ENCODE measurements at regions not wholly inside any gene's neighbourhood (a gene's known extent, or its start where the extent isn't known, plus 50 kb on each side); places are given as distances from the start of the nearest gene placed in this dataset.

DNA sequence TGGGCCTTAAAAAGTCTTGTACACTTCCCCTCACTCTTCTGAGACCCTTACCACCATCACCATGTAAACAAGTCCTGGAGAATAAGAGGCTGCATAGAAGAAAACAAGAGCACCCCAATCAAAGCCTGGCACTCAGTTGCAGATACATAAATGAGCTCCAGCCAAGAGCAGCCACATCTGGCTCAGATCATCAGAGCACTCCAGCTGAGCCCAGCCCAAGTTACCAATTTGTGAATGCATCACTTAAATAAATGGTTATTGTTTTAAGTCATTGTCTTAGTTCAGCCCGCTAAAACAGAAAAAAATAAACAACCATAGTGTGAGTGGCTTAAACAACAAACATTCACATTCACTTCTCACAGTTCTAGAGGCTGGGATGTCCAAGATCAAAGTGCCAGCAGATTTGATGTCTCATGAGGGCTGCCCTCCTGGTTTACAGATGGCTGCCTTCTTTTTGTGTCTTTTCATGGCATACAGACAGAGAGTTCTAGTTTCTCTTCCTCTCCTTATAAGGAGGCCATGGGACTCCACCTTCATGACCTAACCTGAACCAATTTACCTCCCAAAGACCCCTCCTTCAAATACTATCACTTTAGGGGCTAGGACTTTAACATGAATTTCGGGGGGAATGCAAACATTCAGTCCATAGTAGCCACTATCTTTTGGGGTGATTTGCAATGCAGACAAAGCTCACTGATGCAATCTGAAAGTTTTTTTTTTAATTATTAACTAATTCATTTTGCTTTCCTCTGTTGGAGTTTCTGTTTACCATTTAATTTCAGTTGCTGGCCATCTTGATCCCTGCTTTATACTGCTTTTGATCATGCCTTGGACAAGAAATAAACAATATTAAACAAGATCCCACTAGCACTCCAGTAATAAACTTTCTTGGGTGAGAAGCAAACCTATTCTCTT lies 187.5 kb upstream of the ACVR2A start:
- peak; percentile 70 for FAIRE-seq
- no peak for DNase-seq (ENCODE audit: insufficient read length, low spot score)

DNA sequence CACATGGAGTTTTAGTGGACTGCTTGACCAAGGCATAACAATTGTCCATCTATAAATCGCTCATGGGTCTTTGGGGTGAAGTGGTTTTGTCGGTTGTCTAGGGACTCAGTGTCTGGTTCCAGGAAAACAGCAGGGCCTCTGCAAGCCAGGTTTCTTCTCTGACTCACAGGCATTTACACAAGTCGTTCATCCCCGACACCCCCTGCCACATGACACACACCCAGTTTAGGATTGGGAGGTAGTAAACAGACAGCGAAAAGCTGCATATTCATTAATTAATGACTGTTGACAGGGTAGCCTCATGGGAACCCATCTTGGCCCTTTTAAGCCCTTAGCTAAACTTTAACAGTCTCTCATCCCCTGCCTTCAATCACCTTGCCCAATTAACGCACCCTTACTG lies 194.8 kb upstream of the ACVR2A start:
- FAIRE-seq (no peak), DNase-seq (ENCODE audit: insufficient read length, low spot score) (no peak)

GRCh38 chr2:147649286-147649685 lies 195.5 kb upstream of the ACVR2A start:
- DNase-seq (ENCODE audit: insufficient read length, low spot score) (no peak), FAIRE-seq (no peak)

- DNase-seq (ENCODE audit: insufficient read length, low spot score) (no peak), FAIRE-seq (no peak)
Observed at GRCh38 chr2:147648471-147648870, 196.4 kb upstream of the ACVR2A start.

DNA sequence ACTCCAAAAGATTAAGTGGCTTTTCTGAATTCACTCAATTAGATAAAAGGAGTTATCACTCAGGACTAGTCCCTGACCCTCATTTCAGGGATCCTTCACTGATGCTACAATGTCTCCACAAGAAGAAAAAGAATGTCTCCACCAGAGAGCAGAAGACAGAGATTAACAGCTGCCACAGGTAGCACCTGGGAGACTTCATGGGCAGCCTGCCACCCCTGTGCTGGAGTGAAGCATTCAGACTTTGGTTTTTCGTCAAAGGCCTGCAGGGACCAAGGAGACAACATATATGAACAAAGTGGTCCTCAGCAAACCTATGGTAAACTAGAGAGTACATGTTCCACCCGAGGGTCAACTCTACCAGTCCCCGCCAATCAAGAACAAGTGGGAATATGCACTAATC lies 197.0 kb upstream of the ACVR2A start:
- no peak for FAIRE-seq

GRCh38 chr2:147646818-147647468 lies 197.9 kb upstream of the ACVR2A start:
- FAIRE-seq (peak; percentile 66), DNase-seq (ENCODE audit: insufficient read length, low spot score) (no peak)

More for the DNA sequence above, 197.0 kb upstream of the ACVR2A start:
- DNase-seq (ENCODE audit: insufficient read length, low spot score): no peak

- peak; percentile 45 for FAIRE-seq
Observed at GRCh38 chr2:147644491-147644890, 200.3 kb upstream of the ACVR2A start.

GRCh38 chr2:147642765-147643164 lies 202.1 kb upstream of the ACVR2A start:
- FAIRE-seq: no peak
- DNase-seq (ENCODE audit: insufficient read length, low spot score): no peak

More at GRCh38 chr2:147644491-147644890, 200.3 kb upstream of the ACVR2A start:
- no peak for DNase-seq (ENCODE audit: insufficient read length, low spot score)

DNA sequence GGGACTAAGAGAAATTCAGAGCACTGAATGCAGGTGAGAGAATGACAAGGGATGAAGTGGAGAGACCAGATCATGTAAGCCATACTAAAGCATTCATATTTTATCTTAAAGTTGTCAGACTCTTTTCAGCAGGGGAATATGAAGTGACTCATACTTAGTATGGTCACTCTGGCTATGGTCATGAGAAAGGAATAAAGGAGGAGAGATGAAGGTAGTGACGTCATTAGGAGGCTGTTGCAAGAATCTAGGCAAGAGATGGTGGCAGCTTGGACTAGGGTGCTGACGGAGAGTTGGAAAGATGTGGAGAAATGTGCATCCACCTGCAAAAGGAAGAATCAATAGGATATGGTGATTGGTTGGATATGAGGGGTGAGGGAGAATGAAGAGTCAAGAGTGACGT lies 203.2 kb upstream of the ACVR2A start:
- DNase-seq (ENCODE audit: insufficient read length, low spot score): no peak
- FAIRE-seq: no peak

GRCh38 chr2:147639891-147640290 lies 204.9 kb upstream of the ACVR2A start:
- FAIRE-seq: peak; percentile 93

GRCh38 chr2:147639386-147639785 lies 205.4 kb upstream of the ACVR2A start:
- FAIRE-seq (no peak), DNase-seq (ENCODE audit: insufficient read length, low spot score) (no peak)

More at GRCh38 chr2:147639891-147640290, 204.9 kb upstream of the ACVR2A start:
- DNase-seq (ENCODE audit: insufficient read length, low spot score): no peak

DNA sequence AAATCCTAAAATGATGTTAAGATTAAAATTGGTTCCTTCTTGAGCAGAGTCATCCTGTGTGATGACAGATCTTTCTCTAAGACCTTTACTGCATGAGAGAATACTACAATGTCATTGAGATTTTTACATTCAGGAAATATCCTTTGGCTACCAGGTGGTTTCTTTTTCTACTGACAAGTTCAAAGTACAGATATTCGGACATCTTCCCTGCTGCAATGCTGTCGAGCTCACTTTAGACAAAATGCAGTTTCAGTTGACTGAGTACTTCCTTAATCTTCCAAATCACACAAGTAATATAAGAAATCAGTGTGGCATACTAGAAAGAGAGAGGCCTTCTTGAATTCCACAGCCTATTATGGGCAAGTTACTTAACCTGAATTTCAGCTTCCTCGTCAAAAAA lies 207.9 kb upstream of the ACVR2A start:
- FAIRE-seq (peak; percentile 96), DNase-seq (ENCODE audit: insufficient read length, low spot score) (no peak)

DNA sequence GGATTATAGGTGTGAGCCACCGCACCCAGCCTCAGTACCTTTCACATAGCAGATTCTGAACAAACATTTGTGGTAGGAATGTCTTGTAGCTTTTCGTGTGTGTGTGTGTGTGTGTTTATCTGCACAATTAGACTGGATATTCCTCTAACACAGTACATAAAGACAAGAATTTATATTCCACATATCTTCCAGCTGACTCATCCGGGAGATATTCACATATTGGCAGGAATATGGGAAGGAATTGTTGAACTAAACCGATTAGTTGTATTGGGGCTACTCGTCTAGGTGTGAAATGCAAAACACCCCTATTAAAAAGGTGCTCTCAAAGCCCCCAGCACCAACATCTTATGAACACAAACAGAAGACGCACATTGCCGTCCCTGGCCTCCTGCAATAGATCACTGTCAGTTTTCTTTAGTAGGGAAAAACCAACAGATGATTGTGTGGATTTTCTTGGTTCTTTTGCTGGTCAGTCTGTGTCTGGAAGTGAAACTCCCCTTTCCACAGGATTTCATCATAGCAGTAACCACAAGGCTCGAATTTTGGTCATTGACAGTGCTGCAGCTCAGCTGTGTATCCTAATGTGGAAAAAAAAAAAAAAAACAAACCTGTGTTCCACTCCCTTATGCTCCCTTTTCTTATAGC lies 208.5 kb upstream of the ACVR2A start:
- DNase-seq (ENCODE audit: insufficient read length, low spot score) (no peak), FAIRE-seq (peak; percentile 4)

DNA sequence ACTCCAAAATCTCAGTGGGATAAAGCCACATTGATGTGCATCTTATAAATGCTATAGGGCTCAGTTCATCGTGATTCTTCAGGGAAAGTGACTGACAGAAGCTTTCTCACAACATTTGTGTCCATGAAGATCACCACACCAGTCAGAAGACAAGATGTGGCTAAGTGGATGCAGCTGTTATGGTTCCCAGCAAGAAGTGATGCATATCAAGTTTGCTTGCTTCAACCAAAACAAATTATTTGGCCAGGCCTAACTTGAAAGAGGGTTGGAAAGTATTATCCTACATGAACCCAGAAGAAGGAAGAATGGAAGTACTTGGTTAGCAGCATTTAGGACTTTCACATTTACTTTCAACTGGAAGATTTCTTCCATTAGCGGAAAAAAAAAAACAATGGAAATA lies 210.0 kb upstream of the ACVR2A start:
- DNase-seq (ENCODE audit: insufficient read length, low spot score): no peak
- peak; percentile 79 for FAIRE-seq

- DNase-seq (ENCODE audit: insufficient read length, low spot score) (no peak), FAIRE-seq (no peak)
Observed at GRCh38 chr2:147632198-147632597, 212.6 kb upstream of the ACVR2A start.

GRCh38 chr2:147631294-147631693 lies 213.5 kb upstream of the ACVR2A start:
- no peak for DNase-seq (ENCODE audit: insufficient read length, low spot score)
- FAIRE-seq: peak; percentile 83

DNA sequence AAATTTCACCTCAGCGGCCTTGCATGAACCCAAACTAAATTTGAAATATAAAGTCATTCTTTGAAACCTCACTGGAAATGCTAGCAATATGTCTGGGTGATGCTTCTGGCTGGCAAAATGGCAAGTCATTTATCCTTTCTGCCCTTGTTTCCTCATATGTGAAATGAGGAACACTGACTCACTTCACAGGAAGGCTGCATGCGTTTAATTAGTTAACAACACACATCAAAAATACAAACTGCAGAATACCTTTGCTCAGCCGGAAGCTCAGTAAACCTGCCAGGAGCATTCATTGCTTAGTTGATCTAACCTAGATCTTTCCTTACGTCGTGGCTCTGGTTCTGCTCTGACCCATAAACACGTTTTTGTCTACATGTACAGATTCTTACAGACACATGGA lies 214.2 kb upstream of the ACVR2A start:
- DNase-seq (ENCODE audit: insufficient read length, low spot score) (no peak), FAIRE-seq (peak; percentile 87)

DNA sequence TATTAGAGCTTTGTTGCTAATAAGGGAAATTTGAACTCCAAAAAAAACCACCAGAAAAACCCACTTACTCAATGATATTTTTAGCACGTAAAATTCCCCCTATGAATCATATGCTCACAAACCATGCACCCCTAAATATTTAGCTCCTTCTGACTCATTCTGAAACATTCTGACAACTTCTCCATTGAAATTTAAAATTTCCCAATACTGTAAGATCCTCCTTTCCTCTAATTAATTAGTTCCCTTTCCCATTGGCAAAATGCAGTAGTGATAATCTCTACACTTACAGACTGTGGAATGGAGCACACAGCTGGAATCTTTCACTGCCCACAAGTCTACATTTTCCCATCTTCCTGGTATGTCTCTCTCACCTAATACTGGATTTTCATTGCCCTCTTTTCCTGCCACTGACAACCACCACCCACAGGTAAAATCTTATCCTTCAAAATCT lies 215.8 kb upstream of the ACVR2A start:
- DNase-seq (ENCODE audit: insufficient read length, low spot score): no peak
- peak; percentile 57 for FAIRE-seq

DNA sequence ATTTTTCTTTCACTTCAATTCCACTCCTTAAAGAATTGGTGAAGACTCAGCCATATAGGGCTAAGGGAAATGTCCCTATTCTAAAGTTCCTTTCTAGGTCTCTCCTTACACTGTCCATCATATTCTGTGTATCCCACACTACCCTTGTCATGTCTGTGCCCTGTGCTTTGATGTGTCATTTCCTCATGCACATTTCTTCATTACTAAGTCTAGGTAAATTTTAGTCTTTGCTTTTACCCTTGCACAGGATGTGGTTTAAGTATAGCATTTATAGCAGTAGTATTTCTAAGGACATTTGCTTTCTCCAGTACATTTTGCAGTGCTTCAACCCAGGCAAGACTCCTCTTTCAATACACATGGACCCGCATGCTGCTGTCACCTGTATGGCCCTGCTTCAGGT lies 221.5 kb upstream of the ACVR2A start:
- FAIRE-seq (peak; percentile 40), DNase-seq (ENCODE audit: insufficient read length, low spot score) (no peak)

GRCh38 chr2:147621656-147622197 lies 223.1 kb upstream of the ACVR2A start:
- DNase-seq (ENCODE audit: insufficient read length, low spot score) (no peak), FAIRE-seq (no peak)

DNA sequence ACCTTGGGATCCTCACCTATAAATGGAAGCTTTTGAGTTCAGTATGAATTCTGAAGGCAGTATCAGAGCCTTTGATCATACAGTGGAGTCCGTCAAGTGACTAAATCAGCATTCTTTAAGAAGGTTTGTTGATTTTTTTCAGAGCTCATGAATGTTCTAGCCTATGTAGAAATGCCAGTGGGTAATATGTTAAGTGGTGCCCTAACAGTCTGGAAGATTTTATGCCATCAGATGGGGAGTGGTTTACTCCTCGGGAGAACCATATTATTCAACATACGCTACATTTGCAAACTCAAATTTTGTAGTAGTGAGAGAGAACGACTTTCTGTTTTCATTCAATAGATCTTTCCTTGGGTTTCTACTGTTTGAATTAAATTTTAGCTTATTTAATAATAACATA lies 225.0 kb upstream of the ACVR2A start:
- no peak for DNase-seq (ENCODE audit: insufficient read length, low spot score)
- FAIRE-seq: no peak

Measured in GM19239 (cell line).